ENCODE measurements at regions not wholly inside any gene's neighbourhood (a gene's known extent, or its start where the extent isn't known, plus 50 kb on each side); places are given as distances from the start of the nearest gene placed in this dataset.

DNA sequence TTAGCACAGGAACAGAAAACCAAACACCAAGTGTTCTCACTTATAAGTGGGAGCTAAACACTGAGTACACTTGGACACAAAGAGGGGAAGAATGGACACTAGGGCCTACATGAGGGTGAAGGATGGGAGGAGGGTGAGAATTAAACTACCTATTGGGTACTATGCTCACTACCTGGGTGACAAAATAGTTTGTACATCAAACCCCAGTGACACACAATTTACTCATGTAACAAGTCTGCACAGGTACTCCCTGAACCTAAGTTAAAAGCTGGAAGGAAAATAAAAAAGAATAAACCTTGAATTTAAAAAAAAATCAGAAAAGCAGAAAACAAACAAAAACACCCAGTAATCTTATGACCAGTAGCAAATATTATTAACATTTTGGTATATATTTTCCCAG, 188.6 kb downstream of the TFAP2B start:
- TF ChIP-seq ARNTL (CRISPR knock-in tag; IDR thresholded peaks at IDR 0.05; ENCODE audit: borderline replicate concordance, low read depth) (no peak), PPARA (CRISPR knock-in tag; IDR thresholded peaks at IDR 0.05; ENCODE audit: borderline replicate concordance) (no peak), ZNF8 (CRISPR knock-in tag; IDR thresholded peaks at IDR 0.05) (no peak), TCF4 (CRISPR knock-in tag; IDR thresholded peaks at IDR 0.05; ENCODE audit: borderline replicate concordance) (no peak), CSDC2 (CRISPR knock-in tag; IDR thresholded peaks at IDR 0.05) (no peak)
- TF ChIP-seq, protein P1, sequence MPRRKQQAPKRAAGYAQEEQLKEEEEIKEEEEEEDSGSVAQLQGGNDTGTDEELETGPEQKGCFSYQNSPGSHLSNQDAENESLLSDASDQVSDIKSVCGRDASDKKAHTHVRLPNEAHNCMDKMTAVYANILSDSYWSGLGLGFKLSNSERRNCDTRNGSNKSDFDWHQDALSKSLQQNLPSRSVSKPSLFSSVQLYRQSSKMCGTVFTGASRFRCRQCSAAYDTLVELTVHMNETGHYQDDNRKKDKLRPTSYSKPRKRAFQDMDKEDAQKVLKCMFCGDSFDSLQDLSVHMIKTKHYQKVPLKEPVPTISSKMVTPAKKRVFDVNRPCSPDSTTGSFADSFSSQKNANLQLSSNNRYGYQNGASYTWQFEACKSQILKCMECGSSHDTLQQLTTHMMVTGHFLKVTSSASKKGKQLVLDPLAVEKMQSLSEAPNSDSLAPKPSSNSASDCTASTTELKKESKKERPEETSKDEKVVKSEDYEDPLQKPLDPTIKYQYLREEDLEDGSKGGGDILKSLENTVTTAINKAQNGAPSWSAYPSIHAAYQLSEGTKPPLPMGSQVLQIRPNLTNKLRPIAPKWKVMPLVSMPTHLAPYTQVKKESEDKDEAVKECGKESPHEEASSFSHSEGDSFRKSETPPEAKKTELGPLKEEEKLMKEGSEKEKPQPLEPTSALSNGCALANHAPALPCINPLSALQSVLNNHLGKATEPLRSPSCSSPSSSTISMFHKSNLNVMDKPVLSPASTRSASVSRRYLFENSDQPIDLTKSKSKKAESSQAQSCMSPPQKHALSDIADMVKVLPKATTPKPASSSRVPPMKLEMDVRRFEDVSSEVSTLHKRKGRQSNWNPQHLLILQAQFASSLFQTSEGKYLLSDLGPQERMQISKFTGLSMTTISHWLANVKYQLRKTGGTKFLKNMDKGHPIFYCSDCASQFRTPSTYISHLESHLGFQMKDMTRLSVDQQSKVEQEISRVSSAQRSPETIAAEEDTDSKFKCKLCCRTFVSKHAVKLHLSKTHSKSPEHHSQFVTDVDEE (CRISPR knock-in tag; IDR thresholded peaks at IDR 0.05), result no peak

Measured in SK-N-SH treated with all-trans-retinoic acid at 6 μM for 48 hours (cell line).